GM11168 (cell line): ENCODE measurements at regions not wholly inside any gene's neighbourhood (a gene's known extent, or its start where the extent isn't known, plus 50 kb on each side); places are given as distances from the start of the nearest gene placed in this dataset.
"Not testable (repeated sequence)": the region's sequence is repeated elsewhere in the genome, so short reads cannot be mapped to it uniquely, and the experiment has no call there.

Source experiments
- in situ Hi-C: fragments of 300-500 bp; cut with MboI; formaldehyde crosslinking; loops from one replicate; pipeline ENCODE4 v1.12.0; 2022; ENCODE audit warnings: low sequenced_read_pairs; ENCODE audit not compliant: unreplicated experiment

GRCh38 chr7:51878865-51879264 lies 562.3 kb upstream of the COBL start:
- in situ Hi-C loops: no loop called here

- in situ Hi-C loops: no loop called here
Measured at GRCh38 chr7:51869452-51869851, 552.8 kb upstream of the COBL start.

GRCh38 chr7:51867117-51867516 lies 550.5 kb upstream of the COBL start:
- in situ Hi-C loops: no loop called here

- in situ Hi-C loops: no loop called here
Measured at GRCh38 chr7:51860305-51860704, 543.7 kb upstream of the COBL start.

- in situ Hi-C loops: no loop called here
Measured at GRCh38 chr7:51850126-51850525, 533.5 kb upstream of the COBL start.

- in situ Hi-C loops: no loop called here
Measured at GRCh38 chr7:51847461-51848134, 531.0 kb upstream of the COBL start.

- in situ Hi-C loops: not testable (repeated sequence)
Measured at GRCh38 chr7:51839130-51839529, 522.5 kb upstream of the COBL start.

- in situ Hi-C loops: no loop called here
Measured at GRCh38 chr7:51827631-51828030, 511.0 kb upstream of the COBL start.

- in situ Hi-C loops: no loop called here
Measured at GRCh38 chr7:51824050-51824449, 507.4 kb upstream of the COBL start.

- in situ Hi-C loops: no loop called here
Measured at GRCh38 chr7:51823437-51823836, 506.8 kb upstream of the COBL start.

GRCh38 chr7:51817694-51818225 lies 501.2 kb upstream of the COBL start:
- in situ Hi-C loops: no loop called here

GRCh38 chr7:51805783-51806431 lies 489.3 kb upstream of the COBL start:
- in situ Hi-C loops: not testable (repeated sequence)

- in situ Hi-C loops: no loop called here
Measured at GRCh38 chr7:51802718-51803117, 486.1 kb upstream of the COBL start.

- in situ Hi-C loops: no loop called here
Measured at GRCh38 chr7:51797371-51797770, 480.8 kb upstream of the COBL start.

GRCh38 chr7:51792796-51793195 lies 476.2 kb upstream of the COBL start:
- in situ Hi-C loops: no loop called here

GRCh38 chr7:51789489-51789888 lies 472.9 kb upstream of the COBL start:
- in situ Hi-C loops: no loop called here

GRCh38 chr7:51786284-51786683 lies 469.7 kb upstream of the COBL start:
- in situ Hi-C loops: no loop called here

- in situ Hi-C loops: no loop called here
Measured at GRCh38 chr7:51785876-51786275, 469.3 kb upstream of the COBL start.

- in situ Hi-C loops: no loop called here
Measured at GRCh38 chr7:51785171-51785570, 468.6 kb upstream of the COBL start.

GRCh38 chr7:51783241-51783640 lies 466.6 kb upstream of the COBL start:
- in situ Hi-C loops: no loop called here

- in situ Hi-C loops: no loop called here
Measured at GRCh38 chr7:51778121-51778520, 461.5 kb upstream of the COBL start.

- in situ Hi-C loops: no loop called here
Measured at GRCh38 chr7:51774178-51774577, 457.6 kb upstream of the COBL start.
